H1 (cell line): ENCODE measurements at regions not wholly inside any gene's neighbourhood (a gene's known extent, or its start where the extent isn't known, plus 50 kb on each side); places are given as distances from the start of the nearest gene placed in this dataset.

Experiments
- CTCF ChIA-PET: fragments of 300-600 bp; sonication (Branson Sonifier 250); formaldehyde crosslinking; loops from one replicate; lab custom pipeline; 2021; ENCODE audit not compliant: partially characterized antibody; lab: Charles Lee
- POLR2A ChIA-PET: fragments of 300-600 bp; sonication (Branson Sonifier 250); formaldehyde crosslinking; loops from one replicate; lab custom pipeline; 2021; ENCODE audit warnings: inconsistent platforms; ENCODE audit not compliant: partially characterized antibody; lab: Charles Lee
- DNase-seq, 2 experiments: peaks; one replicate each; pipeline versions ENCODE4 v3.0.0 to v3.0.0-alpha.2; 2010 to 2022; ENCODE audit warnings: low spot score in 2 of 2, low read depth in 1 of 2, mixed read lengths in 1 of 2
- FAIRE-seq: peaks from 2 replicates; lab custom pipeline; 2011; peaks lifted over from hg19 to GRCh38; lab: Jason Lieb, UNC
- H2AFZ ChIP-seq: 2 replicates; pipeline ENCODE4 v1.8.1; 2012; ENCODE audit warnings: low read length, inconsistent platforms
- H2AK5ac ChIP-seq: 2 replicates; pipeline ENCODE4 v1.6.1; 2013; ENCODE audit warnings: low read depth, low read length
- H2BK120ac ChIP-seq: replicated peaks from 2 replicates; pipeline ENCODE3; 2013; ENCODE audit warnings: low read depth, low read length, inconsistent platforms
- H2BK12ac ChIP-seq: 2 replicates; pipeline ENCODE4 v1.6.1; 2013; ENCODE audit warnings: low read depth, low read length
- H2BK15ac ChIP-seq: 2 replicates; pipeline ENCODE4 v1.6.1; 2013; ENCODE audit warnings: low read length
- H2BK20ac ChIP-seq: 2 replicates; pipeline ENCODE4 v1.6.1; 2013; ENCODE audit warnings: low read length
- H2BK5ac ChIP-seq: 2 replicates; pipeline ENCODE4 v1.6.1; 2013; ENCODE audit warnings: low read depth, low read length
- H3K14ac ChIP-seq: 2 replicates; pipeline ENCODE4 v1.6.1; 2013; ENCODE audit warnings: inconsistent platforms; ENCODE audit not compliant: insufficient read length
- H3K18ac ChIP-seq: 2 replicates; pipeline ENCODE4 v1.6.1; 2013; ENCODE audit warnings: low read length; ENCODE audit errors: extremely low read depth
- H3K23ac ChIP-seq: 2 replicates; pipeline ENCODE4 v1.6.1; 2013; ENCODE audit warnings: inconsistent platforms; ENCODE audit not compliant: insufficient read length
- H3K23me2 ChIP-seq: 2 replicates; pipeline ENCODE4 v1.6.1; 2013; ENCODE audit warnings: low read depth, low read length
- H3K27ac ChIP-seq: 2 replicates; pipeline ENCODE4 v1.6.1; 2011; ENCODE audit warnings: low read depth, low read length, inconsistent platforms
- H3K27me3 ChIP-seq, 4 experiments: replicated peaks in 1 of 4; 1 replicate in 1 of 4; 2 replicates in 3 of 4; pipeline versions ENCODE4 v1.6.1 to v1.8.1; 2011 to 2013; ENCODE audit warnings: low read length in 3 of 4, mild to moderate bottlenecking in 3 of 4, inconsistent platforms in 2 of 4, mixed read lengths in 2 of 4, moderate library complexity in 1 of 4; ENCODE audit not compliant: control insufficient read depth in 3 of 4, insufficient read depth in 3 of 4; ENCODE audit errors: extremely low read depth in 1 of 4
- H3K36me3 ChIP-seq, 4 experiments: 2 replicates each; pipeline versions ENCODE4 v1.6.1 to v1.8.1; 2011 to 2013; ENCODE audit warnings: mild to moderate bottlenecking in 4 of 4, low read length in 3 of 4, moderate library complexity in 2 of 4, control low read depth in 1 of 4, inconsistent platforms in 1 of 4; ENCODE audit not compliant: insufficient read depth in 4 of 4, control insufficient read depth in 2 of 4
- H3K4ac ChIP-seq: replicated peaks from 2 replicates; pipeline ENCODE3; 2013; ENCODE audit warnings: low read length, low read depth, mixed read lengths, inconsistent platforms; ENCODE audit not compliant: insufficient read length
- H3K4me1 ChIP-seq, 4 experiments: replicated peaks in 1 of 4; 1 replicate in 1 of 4; 2 replicates in 3 of 4; pipeline versions ENCODE4 v1.6.1 to v1.8.1; 2011 to 2013; ENCODE audit warnings: low read length in 3 of 4, inconsistent platforms in 2 of 4, mixed read lengths in 1 of 4; ENCODE audit not compliant: insufficient read depth in 4 of 4, control insufficient read depth in 3 of 4
- H3K4me2 ChIP-seq, 2 experiments: 2 replicates each; pipeline versions ENCODE4 v1.6.1 to v1.8.1; 2011 to 2013; ENCODE audit warnings: low read depth in 2 of 2, low read length in 2 of 2, control low read depth in 1 of 2, inconsistent platforms in 1 of 2, mild to moderate bottlenecking in 1 of 2; ENCODE audit not compliant: insufficient read depth in 1 of 2
- H3K4me3 ChIP-seq, 4 experiments: fragments of 200-600, 300-600 bp in 1 of 4; sonication (generic), shearing (Covaris generic), sonication (Bioruptor Twin) in 1 of 4; 2 replicates each; pipeline versions ENCODE4 v1.5.1 to v1.8.1; 2011 to 2016; ENCODE audit warnings: low read length in 4 of 4, low read depth in 3 of 4, control low read depth in 2 of 4, inconsistent platforms in 2 of 4, mild to moderate bottlenecking in 2 of 4, mixed read lengths in 1 of 4, moderate library complexity in 1 of 4; ENCODE audit not compliant: insufficient read depth in 2 of 4; ENCODE audit errors: extremely low read depth in 1 of 4
- H3K56ac ChIP-seq: replicated peaks from 2 replicates; pipeline ENCODE3; 2013; ENCODE audit warnings: low read depth, mild to moderate bottlenecking, mixed read lengths, low read length, inconsistent platforms; ENCODE audit not compliant: insufficient read length
- H3K79me1 ChIP-seq: 2 replicates; pipeline ENCODE4 v1.6.1; 2013; ENCODE audit warnings: low read depth, low read length, control low read depth
- H3K79me2 ChIP-seq, 2 experiments: 2 replicates each; pipeline versions ENCODE4 v1.6.1 to v1.8.1; 2012 to 2013; ENCODE audit warnings: low read length in 2 of 2, mild to moderate bottlenecking in 2 of 2, inconsistent platforms in 1 of 2; ENCODE audit not compliant: insufficient read depth in 2 of 2, control insufficient read depth in 1 of 2
- H3K9ac ChIP-seq, 4 experiments: replicated peaks in 1 of 4; 1 replicate in 1 of 4; 2 replicates in 3 of 4; pipeline versions ENCODE4 v1.6.1 to v1.8.1; 2011 to 2013; ENCODE audit warnings: low read depth in 3 of 4, low read length in 3 of 4, control low read depth in 2 of 4, mild to moderate bottlenecking in 2 of 4, moderate library complexity in 2 of 4, inconsistent platforms in 1 of 4; ENCODE audit errors: extremely low read depth in 1 of 4
- H3K9me3 ChIP-seq, 2 experiments: 2 replicates each; pipeline versions ENCODE4 v1.6.1 to v1.8.1; 2012 to 2013; ENCODE audit warnings: mild to moderate bottlenecking in 2 of 2, moderate library complexity in 2 of 2, control low read depth in 1 of 2, inconsistent platforms in 1 of 2, low read depth in 1 of 2, low read length in 1 of 2, mixed read lengths in 1 of 2; ENCODE audit not compliant: insufficient read depth in 2 of 2
- H4K20me1 ChIP-seq, 2 experiments: replicated peaks in 1 of 2; 2 replicates each; pipeline versions ENCODE3 to v1.8.1; 2011 to 2013; ENCODE audit warnings: inconsistent platforms in 2 of 2, low read length in 2 of 2, mild to moderate bottlenecking in 1 of 2; ENCODE audit not compliant: insufficient read depth in 2 of 2, control insufficient read depth in 1 of 2
- H4K5ac ChIP-seq: 2 replicates; pipeline ENCODE4 v1.6.1; 2013; ENCODE audit warnings: low read length, low read depth, mixed read lengths, inconsistent platforms; ENCODE audit not compliant: insufficient read length
- H4K8ac ChIP-seq: 2 replicates; pipeline ENCODE4 v1.8.0; 2013; ENCODE audit warnings: mild to moderate bottlenecking, moderate library complexity, low read length, inconsistent platforms; ENCODE audit not compliant: insufficient read depth; ENCODE audit errors: extremely low read depth
- H4K91ac ChIP-seq: replicated peaks from 2 replicates; pipeline ENCODE3; 2013; ENCODE audit warnings: low read length, mixed read lengths, inconsistent platforms; ENCODE audit not compliant: insufficient read length
- CBX5 ChIP-seq: fragments of 300-800, 300-1000 bp; sonication (generic); IDR thresholded peaks from 2 replicates; pipeline ENCODE4 v1.7.1; 2016; ENCODE audit warnings: antibody characterized with exemption, low read length, low read depth
- EZH2 ChIP-seq: fragments of 200-600 bp; sonication (generic); IDR thresholded peaks from 2 replicates; pipeline ENCODE4 v1.7.1; 2012; ENCODE audit warnings: low read depth, mild to moderate bottlenecking, moderate library complexity, low read length, inconsistent platforms; ENCODE audit not compliant: severe bottlenecking
- MAFK ChIP-seq: IDR thresholded peaks from 2 replicates; pipeline ENCODE4 v1.6.1; 2012; ENCODE audit warnings: low read depth, mild to moderate bottlenecking, improper control_type of control experiment, low read length
- POU5F1 ChIP-seq: IDR thresholded peaks from 2 replicates; pipeline ENCODE4 v1.6.1; 2011; ENCODE audit warnings: low read depth, mild to moderate bottlenecking, low read length, moderate library complexity
- RXRA ChIP-seq: IDR thresholded peaks from 2 replicates; pipeline ENCODE4 v1.6.1; 2011; ENCODE audit warnings: low read depth, mild to moderate bottlenecking, low read length, moderate library complexity; ENCODE audit not compliant: insufficient read depth
- YY1 ChIP-seq: IDR thresholded peaks from 2 replicates; pipeline ENCODE4 v1.6.1; 2011; ENCODE audit warnings: low read depth, mild to moderate bottlenecking, low read length
- WGBS, 2 experiments: shearing (Covaris generic) in 1 of 2; methylation state at CpG; one replicate each; pipeline versions ENCODE4 v1.1.6 to v1.1.7; 2013 to 2015; ENCODE audit warnings: low lambda C conversion rate in 2 of 2, mixed read lengths in 2 of 2, inconsistent platforms in 1 of 2, low coverage in 1 of 2, missing lambda C conversion rate in 1 of 2; ENCODE audit not compliant: insufficient replicate concordance in 2 of 2, insufficient coverage in 1 of 2, insufficient read length in 1 of 2; ENCODE audit errors: extremely low coverage in 1 of 2, missing lambda C conversion rate in 1 of 2; 5-methylcytosine and 5-hydroxymethylcytosine counted together
- TF ChIP-seq, protein P1 (sequence below): IDR thresholded peaks from 2 replicates; pipeline ENCODE4 v1.6.1; 2011; ENCODE audit warnings: low read length, improper control_type of control experiment
- TF ChIP-seq, protein P2 (sequence below), 3 experiments: IDR thresholded peaks; 1 replicate in 2 of 3; 2 replicates in 1 of 3; pipeline versions ENCODE4 v1.5.1 to v1.6.1; 2011; ENCODE audit warnings: low read length in 3 of 3, mild to moderate bottlenecking in 3 of 3, inconsistent platforms in 2 of 3, low read depth in 1 of 3, moderate library complexity in 1 of 3; ENCODE audit not compliant: insufficient read depth in 1 of 3; ENCODE audit errors: control extremely low read depth in 1 of 3

DNA sequence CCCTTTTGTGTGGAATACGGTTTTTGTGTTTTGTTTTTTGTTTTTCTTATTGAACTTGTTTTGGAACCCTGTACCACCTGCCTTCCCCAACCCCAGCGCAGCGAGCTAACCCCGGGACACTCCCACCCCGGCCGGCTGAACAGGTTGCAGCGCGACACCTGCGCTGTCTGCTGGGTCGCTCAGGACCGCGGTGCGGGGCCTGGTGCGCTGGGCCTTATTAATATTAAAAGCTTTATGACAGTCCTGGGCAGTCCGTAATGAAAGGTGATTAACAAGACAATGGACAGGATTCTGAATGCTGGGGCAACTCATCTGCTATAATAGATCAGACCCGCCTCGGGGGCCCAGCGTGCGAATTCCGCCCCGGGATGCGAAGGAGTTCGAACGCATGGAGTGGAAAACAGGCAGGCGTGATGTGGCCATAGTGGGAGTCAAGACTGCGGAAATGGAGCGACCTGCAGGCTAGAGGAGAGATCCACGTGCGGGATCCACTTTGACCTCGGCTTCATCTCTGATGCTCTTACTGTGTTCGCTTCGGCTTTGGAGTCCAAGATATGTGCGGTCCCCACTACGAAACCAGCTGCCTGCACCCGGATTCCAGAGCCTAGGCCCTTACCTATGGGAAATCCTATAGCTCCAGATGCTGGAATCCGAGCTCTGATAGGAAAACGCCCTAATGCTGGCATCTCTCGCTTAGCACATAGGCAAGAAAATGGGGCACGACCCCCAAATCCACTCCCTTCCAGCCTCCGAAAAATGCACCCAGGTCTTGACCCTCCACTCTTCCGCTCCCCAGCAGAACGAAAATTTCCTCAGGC is 69.0 kb upstream of the TMEM33 start:
- Histone ChIP-seq H2BK15ac (no peak overlapping the region), H3K79me2 (no peaks in the 10 kb centered on the region), H3K9me3 (no peaks in the 10 kb centered on the region), H2BK20ac (no peak overlapping the region), H3K14ac (no peak overlapping the region), H3K4me1 (peaks cover 7 to 25% (median 14%) of the 10 kb centered on the region in 4 experiments), H4K91ac (no peak overlapping the region), H2BK5ac (no peak overlapping the region), H3K79me1 (no peaks in the 10 kb centered on the region), H3K18ac (no peak overlapping the region), H3K4ac (no peak overlapping the region), H3K4me3 (peak overlapping the region; percentile 12 to 51 (median 36); a peak in 7 of 8 replicates), H2BK120ac (no peak overlapping the region), H3K36me3 (no peaks in the 10 kb centered on the region), H4K8ac (peak overlapping the region; percentile 72; the same call in 1 of the 2 replicates), H3K23me2 (peaks cover 6% of the 10 kb centered on the region), H3K23ac (no peak overlapping the region), H3K27ac (no peak overlapping the region), H3K56ac (no peak overlapping the region), H2AFZ (no peak overlapping the region), H4K5ac (no peak overlapping the region), H3K27me3 (peaks cover 47 to 86% (median 71%) of the 10 kb centered on the region in 4 experiments), H2AK5ac (no peak overlapping the region), H2BK12ac (peak overlapping the region; percentile 78; the same call in 1 of the 2 replicates), H3K9ac (no peak overlapping the region), H4K20me1 (peaks cover 4 to 7% of the 10 kb centered on the region in 2 experiments), H3K4me2 (peak overlapping the region; percentile 76 to 84)
- 3% methylated on average over 42 of the region's 42 CpGs; no CpG with 5 or more reads in 1 of the 2 experiments for whole genome bisulfite sequencing, 2 experiments
- CTCF ChIA-PET: interaction anchor here (0.5 to 3.1 kb wide), 11 partner anchors 8 to 173 kb away, joined by 3 to 17 read pairs (median 8); partner anchors contain the start of gene PHOX2B
- DNase-seq: peak in 1 of 2 experiments; percentile 66
- POLR2A ChIA-PET: interaction anchor here (0.8 to 3.1 kb wide), 4 partner anchors 8 to 118 kb away, joined by 3 to 25 read pairs (median 4); partner anchors contain the start of gene PHOX2B
- no peak for FAIRE-seq
- TF ChIP-seq YY1 (no peak), POU5F1 (no peak), RXRA (no peak), MAFK (no peak), EZH2 (peak; percentile 84), CBX5 (no peak)
- TF ChIP-seq, protein P1, sequence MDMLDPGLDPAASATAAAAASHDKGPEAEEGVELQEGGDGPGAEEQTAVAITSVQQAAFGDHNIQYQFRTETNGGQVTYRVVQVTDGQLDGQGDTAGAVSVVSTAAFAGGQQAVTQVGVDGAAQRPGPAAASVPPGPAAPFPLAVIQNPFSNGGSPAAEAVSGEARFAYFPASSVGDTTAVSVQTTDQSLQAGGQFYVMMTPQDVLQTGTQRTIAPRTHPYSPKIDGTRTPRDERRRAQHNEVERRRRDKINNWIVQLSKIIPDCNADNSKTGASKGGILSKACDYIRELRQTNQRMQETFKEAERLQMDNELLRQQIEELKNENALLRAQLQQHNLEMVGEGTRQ: no peak
- TF ChIP-seq, protein P2, sequence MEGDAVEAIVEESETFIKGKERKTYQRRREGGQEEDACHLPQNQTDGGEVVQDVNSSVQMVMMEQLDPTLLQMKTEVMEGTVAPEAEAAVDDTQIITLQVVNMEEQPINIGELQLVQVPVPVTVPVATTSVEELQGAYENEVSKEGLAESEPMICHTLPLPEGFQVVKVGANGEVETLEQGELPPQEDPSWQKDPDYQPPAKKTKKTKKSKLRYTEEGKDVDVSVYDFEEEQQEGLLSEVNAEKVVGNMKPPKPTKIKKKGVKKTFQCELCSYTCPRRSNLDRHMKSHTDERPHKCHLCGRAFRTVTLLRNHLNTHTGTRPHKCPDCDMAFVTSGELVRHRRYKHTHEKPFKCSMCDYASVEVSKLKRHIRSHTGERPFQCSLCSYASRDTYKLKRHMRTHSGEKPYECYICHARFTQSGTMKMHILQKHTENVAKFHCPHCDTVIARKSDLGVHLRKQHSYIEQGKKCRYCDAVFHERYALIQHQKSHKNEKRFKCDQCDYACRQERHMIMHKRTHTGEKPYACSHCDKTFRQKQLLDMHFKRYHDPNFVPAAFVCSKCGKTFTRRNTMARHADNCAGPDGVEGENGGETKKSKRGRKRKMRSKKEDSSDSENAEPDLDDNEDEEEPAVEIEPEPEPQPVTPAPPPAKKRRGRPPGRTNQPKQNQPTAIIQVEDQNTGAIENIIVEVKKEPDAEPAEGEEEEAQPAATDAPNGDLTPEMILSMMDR (IDR thresholded peaks at IDR 0.05; ENCODE audit: control extremely low read depth in 1 of 3, insufficient read depth in 1 of 3, low read depth in 1 of 3, low read length in 3 of 3): no peak
